ENCODE measurements at regions not wholly inside any gene's neighbourhood (a gene's known extent, or its start where the extent isn't known, plus 50 kb on each side); places are given as distances from the start of the nearest gene placed in this dataset.

DNA sequence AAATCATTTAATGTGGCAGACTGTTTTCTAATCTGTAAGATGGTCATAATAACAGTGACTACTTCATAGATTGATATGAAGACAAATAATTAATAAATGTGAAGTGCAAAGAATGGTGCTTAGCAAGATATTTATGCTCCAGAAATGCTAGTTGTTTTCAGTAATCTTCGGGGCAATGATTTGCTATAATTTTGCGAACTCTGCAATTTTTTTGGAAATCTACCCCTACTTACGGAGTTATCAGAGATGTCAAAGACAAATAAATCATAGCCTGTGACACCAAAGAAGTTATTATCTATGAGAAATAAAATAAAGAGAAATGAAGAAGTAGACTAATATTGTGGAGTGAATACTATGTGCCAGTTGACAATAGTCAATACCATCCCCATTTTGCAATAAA is 634.1 kb upstream of the LRRC4C start:
- Histone ChIP-seq H3K36me3 (no peaks in the 10 kb centered on the region), H3K9me3 (no peaks in the 10 kb centered on the region), H3K4me3 (no peak overlapping the region), H3K4me1 (no peaks in the 10 kb centered on the region), H3K27me3 (no peaks in the 10 kb centered on the region), H3K27ac (no peak overlapping the region)
- no peak for DNase-seq
- TF ChIP-seq POLR2A (IDR thresholded peaks at IDR 0.05), result no peak
- TF ChIP-seq, protein P1, sequence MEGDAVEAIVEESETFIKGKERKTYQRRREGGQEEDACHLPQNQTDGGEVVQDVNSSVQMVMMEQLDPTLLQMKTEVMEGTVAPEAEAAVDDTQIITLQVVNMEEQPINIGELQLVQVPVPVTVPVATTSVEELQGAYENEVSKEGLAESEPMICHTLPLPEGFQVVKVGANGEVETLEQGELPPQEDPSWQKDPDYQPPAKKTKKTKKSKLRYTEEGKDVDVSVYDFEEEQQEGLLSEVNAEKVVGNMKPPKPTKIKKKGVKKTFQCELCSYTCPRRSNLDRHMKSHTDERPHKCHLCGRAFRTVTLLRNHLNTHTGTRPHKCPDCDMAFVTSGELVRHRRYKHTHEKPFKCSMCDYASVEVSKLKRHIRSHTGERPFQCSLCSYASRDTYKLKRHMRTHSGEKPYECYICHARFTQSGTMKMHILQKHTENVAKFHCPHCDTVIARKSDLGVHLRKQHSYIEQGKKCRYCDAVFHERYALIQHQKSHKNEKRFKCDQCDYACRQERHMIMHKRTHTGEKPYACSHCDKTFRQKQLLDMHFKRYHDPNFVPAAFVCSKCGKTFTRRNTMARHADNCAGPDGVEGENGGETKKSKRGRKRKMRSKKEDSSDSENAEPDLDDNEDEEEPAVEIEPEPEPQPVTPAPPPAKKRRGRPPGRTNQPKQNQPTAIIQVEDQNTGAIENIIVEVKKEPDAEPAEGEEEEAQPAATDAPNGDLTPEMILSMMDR (IDR thresholded peaks at IDR 0.05), result no peak

DNA sequence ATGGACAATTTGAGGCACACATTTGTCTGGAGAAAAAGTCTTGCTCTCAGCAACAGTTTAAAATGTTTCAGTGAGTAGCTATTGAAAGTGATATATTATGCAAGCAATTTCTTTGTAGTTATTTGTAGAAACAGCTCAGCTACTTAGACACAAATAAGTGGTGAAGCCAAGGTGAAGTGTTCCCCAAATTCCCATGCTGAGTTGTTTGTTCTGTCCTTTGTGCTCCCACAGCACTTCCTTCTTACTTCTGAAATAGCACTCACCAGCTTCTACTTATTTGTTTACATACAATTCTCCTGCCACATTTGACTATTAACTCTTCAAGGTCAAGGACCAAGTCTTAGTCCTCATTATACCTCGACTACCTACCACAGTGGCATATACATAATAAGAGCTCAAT is 638.6 kb upstream of the LRRC4C start:
- no peaks in the 10 kb centered on the region for H3K4me1 ChIP-seq
- DNase-seq, result no peak
- H3K36me3 ChIP-seq, result no peaks in the 10 kb centered on the region
- no peak overlapping the region for H3K4me3 ChIP-seq
- no peaks in the 10 kb centered on the region for H3K27me3 ChIP-seq
- TF ChIP-seq, protein P1 (IDR thresholded peaks at IDR 0.05), result no peak
- no peak for TF ChIP-seq POLR2A (IDR thresholded peaks at IDR 0.05)
- H3K9me3 ChIP-seq, result no peaks in the 10 kb centered on the region
- H3K27ac ChIP-seq, result no peak overlapping the region

DNA sequence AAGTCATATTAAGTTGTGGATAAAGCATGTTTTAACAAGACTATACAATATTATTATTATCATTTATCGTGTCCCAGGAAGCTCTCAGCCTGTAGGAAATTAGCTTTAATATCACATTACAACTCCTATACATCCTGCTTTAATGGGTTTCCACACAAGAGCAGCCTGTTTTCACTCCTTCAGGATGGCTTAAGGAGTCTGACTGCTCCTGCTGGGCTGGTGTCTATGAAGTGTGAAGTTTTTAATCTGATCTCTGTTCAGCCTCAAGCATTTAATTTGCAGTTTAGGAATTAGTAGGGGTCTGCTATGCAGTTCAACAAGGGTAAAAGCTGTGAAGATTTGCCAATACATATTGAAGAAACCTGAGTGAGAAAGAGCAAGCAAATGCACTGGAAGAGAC is 653.4 kb upstream of the LRRC4C start:
- Histone ChIP-seq H3K9me3 (no peaks in the 10 kb centered on the region), H3K27ac (no peak overlapping the region), H3K27me3 (no peaks in the 10 kb centered on the region), H3K4me3 (no peak overlapping the region), H3K4me1 (no peaks in the 10 kb centered on the region), H3K36me3 (no peaks in the 10 kb centered on the region)
- TF ChIP-seq, protein P1 (IDR thresholded peaks at IDR 0.05), result no peak
- no peak for TF ChIP-seq POLR2A (IDR thresholded peaks at IDR 0.05)
- no peak for DNase-seq

DNA sequence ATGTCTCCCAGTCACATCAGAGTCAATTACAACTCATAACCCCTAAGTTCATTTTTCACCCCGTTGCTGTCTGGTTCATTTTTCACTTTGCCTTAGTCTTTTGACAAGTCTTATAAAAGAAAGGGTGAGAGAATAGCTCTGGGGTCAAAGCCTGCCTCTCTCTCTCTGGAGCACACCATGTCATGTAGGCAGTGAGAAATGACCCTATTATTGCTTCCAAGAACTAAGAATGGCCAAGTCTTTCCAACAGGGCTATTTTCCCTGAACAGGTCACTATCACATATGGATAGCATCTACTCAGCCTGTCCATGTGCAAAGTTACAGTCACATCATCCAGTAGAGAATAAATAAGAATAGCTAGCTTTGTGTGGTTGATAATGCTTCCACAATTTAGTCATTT is 655.5 kb upstream of the LRRC4C start:
- Histone ChIP-seq H3K9me3 (no peaks in the 10 kb centered on the region), H3K27me3 (no peaks in the 10 kb centered on the region), H3K36me3 (no peaks in the 10 kb centered on the region), H3K4me3 (no peak overlapping the region), H3K27ac (no peak overlapping the region), H3K4me1 (no peaks in the 10 kb centered on the region)
- DNase-seq, result no peak
- no peak for TF ChIP-seq POLR2A (IDR thresholded peaks at IDR 0.05)
- TF ChIP-seq, protein P1 (IDR thresholded peaks at IDR 0.05), result no peak

DNA sequence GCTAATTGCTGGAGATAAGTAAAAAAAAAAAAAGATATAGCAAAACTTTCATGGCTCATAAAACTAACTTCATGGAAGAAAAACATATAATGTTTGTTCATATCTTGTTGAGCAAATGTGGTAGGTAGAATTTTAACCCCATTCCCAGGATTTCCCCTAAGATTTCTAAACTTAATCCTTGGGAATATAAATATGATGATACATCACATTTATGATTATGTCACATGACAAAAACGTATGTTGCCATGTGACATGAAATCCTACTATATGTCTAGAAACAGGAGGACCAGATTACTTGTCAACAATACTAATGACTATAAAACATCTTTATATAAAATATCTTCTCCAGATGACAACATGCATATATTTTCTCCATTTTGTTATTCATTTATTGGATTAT is 679.0 kb upstream of the LRRC4C start:
- DNase-seq, result no peak

More for the DNA sequence above, 679.0 kb upstream of the LRRC4C start:
- Histone ChIP-seq H3K27me3 (no peaks in the 10 kb centered on the region), H3K27ac (no peak overlapping the region), H3K4me1 (no peaks in the 10 kb centered on the region), H3K9me3 (no peaks in the 10 kb centered on the region), H3K4me3 (no peak overlapping the region), H3K36me3 (no peaks in the 10 kb centered on the region)
- TF ChIP-seq POLR2A (IDR thresholded peaks at IDR 0.05), result no peak
- TF ChIP-seq, protein P1 (IDR thresholded peaks at IDR 0.05), result no peak

Data from Peyer's patch (tissue), 4 donors.